DOHH2 (cell line): ENCODE measurements at regions not wholly inside any gene's neighbourhood (a gene's known extent, or its start where the extent isn't known, plus 50 kb on each side); places are given as distances from the start of the nearest gene placed in this dataset.

Experiments
- H3F3A ChIP-seq: fragments of 200-600 bp; sonication (generic), shearing (Covaris generic); 2 replicates; pipeline ENCODE4 v1.6.0; 2016; ENCODE audit warnings: antibody characterized with exemption, mild to moderate bottlenecking; ENCODE audit not compliant: control insufficient read depth, insufficient read depth
- H3K27ac ChIP-seq: fragments of 200-600 bp; sonication (generic); 2 replicates; pipeline ENCODE4 v1.5.1; 2014; ENCODE audit warnings: low read depth, mild to moderate bottlenecking, low read length, moderate library complexity
- H3K27me3 ChIP-seq: fragments of 200-600 bp; sonication (generic); 2 replicates; pipeline ENCODE4 v1.6.1; 2014; ENCODE audit warnings: mild to moderate bottlenecking, low read length, mixed read lengths; ENCODE audit not compliant: control insufficient read depth
- H3K36me3 ChIP-seq: fragments of 200-600 bp; sonication (generic); 2 replicates; pipeline ENCODE4 v1.6.1; 2014; ENCODE audit warnings: mild to moderate bottlenecking, low read length, moderate library complexity, mixed read lengths; ENCODE audit not compliant: control insufficient read depth
- H3K4me1 ChIP-seq: fragments of 200-600 bp; sonication (generic); 2 replicates; pipeline ENCODE4 v1.6.1; 2014; ENCODE audit warnings: mild to moderate bottlenecking, low read length, mixed read lengths; ENCODE audit not compliant: control insufficient read depth
- H3K4me2 ChIP-seq: fragments of 200-600 bp; sonication (generic); 2 replicates; pipeline ENCODE4 v1.6.0; 2014; ENCODE audit warnings: mild to moderate bottlenecking, low read length, moderate library complexity
- H3K4me3 ChIP-seq: fragments of 200-600 bp; sonication (generic); 2 replicates; pipeline ENCODE4 v1.5.1; 2014; ENCODE audit warnings: mild to moderate bottlenecking, low read length, mixed read lengths
- H3K79me2 ChIP-seq: fragments of 200-600 bp; sonication (generic); 2 replicates; pipeline ENCODE4 v1.6.1; 2014; ENCODE audit warnings: mild to moderate bottlenecking, low read length, mixed read lengths; ENCODE audit not compliant: control insufficient read depth
- H3K9me2 ChIP-seq: fragments of 200-600 bp; sonication (generic); replicated peaks from 2 replicates; pipeline ENCODE4 v1.6.1; 2014; ENCODE audit warnings: mild to moderate bottlenecking, low read length, mixed read lengths; ENCODE audit not compliant: control insufficient read depth
- H3K9me3 ChIP-seq: fragments of 200-600 bp; sonication (generic); 2 replicates; pipeline ENCODE4 v1.6.1; 2014; ENCODE audit warnings: antibody characterized with exemption, low read length, mixed read lengths; ENCODE audit not compliant: control insufficient read depth, insufficient read depth
- H4K20me1 ChIP-seq: fragments of 200-600 bp; sonication (generic); 2 replicates; pipeline ENCODE4 v1.6.0; 2014; ENCODE audit warnings: low read depth, mild to moderate bottlenecking, antibody characterized with exemption, low read length, moderate library complexity; ENCODE audit not compliant: control insufficient read depth, insufficient read depth
- EZH2phosphoT487 ChIP-seq: fragments of 200-600 bp; sonication (generic); IDR thresholded peaks from 2 replicates; pipeline ENCODE4 v1.6.1; 2017; ENCODE audit warnings: borderline replicate concordance, mild to moderate bottlenecking, antibody characterized with exemption, low read length, moderate library complexity, mixed read lengths
- TF ChIP-seq, protein P1 (sequence below): fragments of 200-600 bp; sonication (generic); IDR thresholded peaks from one replicate; pipeline ENCODE4 v1.5.1; 2014; ENCODE audit warnings: antibody characterized with exemption, mild to moderate bottlenecking, low read depth, low read length; ENCODE audit not compliant: poor library complexity, severe bottlenecking

DNA sequence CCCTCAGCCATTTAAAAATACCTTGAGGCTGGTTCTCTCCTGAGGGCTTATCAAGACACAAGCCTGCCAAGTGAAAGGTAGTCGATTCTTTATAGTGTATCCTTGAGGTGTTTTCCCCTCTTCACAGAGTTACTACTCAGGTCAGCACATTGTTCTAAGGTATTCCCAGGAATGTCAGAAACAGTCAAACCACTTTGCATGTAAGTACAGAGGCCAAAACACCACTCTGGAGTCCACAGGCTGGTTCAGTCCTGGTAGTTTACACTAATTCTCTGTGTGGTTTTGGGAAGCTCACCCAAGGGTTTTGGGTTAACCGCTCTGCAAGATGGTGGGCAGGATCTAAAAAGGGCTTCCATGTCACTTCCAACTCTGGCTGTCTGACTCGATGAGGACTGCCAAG is 162.3 kb upstream of the PPP2R2B start:
- no peaks in the 10 kb centered on the region for H3F3A ChIP-seq
- no peaks in the 10 kb centered on the region for H4K20me1 ChIP-seq
- no peaks in the 10 kb centered on the region for H3K36me3 ChIP-seq
- no peaks in the 10 kb centered on the region for H3K27me3 ChIP-seq
- no peak for TF ChIP-seq EZH2phosphoT487
- TF ChIP-seq, protein P1, sequence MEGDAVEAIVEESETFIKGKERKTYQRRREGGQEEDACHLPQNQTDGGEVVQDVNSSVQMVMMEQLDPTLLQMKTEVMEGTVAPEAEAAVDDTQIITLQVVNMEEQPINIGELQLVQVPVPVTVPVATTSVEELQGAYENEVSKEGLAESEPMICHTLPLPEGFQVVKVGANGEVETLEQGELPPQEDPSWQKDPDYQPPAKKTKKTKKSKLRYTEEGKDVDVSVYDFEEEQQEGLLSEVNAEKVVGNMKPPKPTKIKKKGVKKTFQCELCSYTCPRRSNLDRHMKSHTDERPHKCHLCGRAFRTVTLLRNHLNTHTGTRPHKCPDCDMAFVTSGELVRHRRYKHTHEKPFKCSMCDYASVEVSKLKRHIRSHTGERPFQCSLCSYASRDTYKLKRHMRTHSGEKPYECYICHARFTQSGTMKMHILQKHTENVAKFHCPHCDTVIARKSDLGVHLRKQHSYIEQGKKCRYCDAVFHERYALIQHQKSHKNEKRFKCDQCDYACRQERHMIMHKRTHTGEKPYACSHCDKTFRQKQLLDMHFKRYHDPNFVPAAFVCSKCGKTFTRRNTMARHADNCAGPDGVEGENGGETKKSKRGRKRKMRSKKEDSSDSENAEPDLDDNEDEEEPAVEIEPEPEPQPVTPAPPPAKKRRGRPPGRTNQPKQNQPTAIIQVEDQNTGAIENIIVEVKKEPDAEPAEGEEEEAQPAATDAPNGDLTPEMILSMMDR = no peak
- no peaks in the 10 kb centered on the region for H3K9me2 ChIP-seq
- no peak overlapping the region for H3K4me3 ChIP-seq
- no peak overlapping the region for H3K4me2 ChIP-seq
- H3K79me2 ChIP-seq = no peaks in the 10 kb centered on the region
- no peaks in the 10 kb centered on the region for H3K9me3 ChIP-seq
- H3K4me1 ChIP-seq = no peaks in the 10 kb centered on the region
- H3K27ac ChIP-seq = no peak overlapping the region

DNA sequence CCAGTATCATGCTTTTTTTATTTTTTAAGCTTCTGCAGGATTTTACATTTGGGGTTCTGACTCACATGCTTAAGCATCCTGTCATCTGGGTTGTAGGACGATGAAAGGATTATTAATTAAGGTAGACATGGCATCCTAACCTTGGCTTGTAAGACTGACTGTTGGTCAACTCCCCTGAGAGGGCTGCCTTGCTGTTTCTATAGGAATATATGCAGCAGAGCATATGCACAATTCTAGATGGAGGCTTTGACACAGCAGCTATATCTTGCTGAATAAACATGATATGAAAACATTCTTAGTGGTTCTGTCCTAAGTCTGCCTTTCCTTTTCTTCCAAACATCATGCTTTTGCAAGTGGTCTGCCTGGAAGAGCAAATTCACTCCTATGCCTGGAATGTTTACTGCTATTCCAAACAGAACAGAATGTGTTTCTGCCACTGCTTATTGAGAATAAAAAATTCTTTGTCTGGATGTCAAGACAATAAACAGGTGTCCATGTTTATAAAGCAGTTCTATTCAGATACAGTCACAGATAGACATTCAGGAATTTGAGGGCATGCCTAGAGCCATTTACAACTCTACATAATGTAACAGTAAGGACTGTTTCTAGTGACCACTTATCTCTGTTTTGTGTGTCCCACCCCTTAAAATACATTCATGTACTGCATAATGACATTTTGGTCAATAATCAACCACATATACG is 166.2 kb upstream of the PPP2R2B start:
- Histone ChIP-seq H3K27ac (no peak overlapping the region), H3K9me3 (no peaks in the 10 kb centered on the region), H3F3A (no peaks in the 10 kb centered on the region), H3K27me3 (no peaks in the 10 kb centered on the region), H3K79me2 (no peaks in the 10 kb centered on the region), H3K4me3 (no peak overlapping the region), H3K36me3 (no peaks in the 10 kb centered on the region), H3K4me2 (no peak overlapping the region), H3K4me1 (no peaks in the 10 kb centered on the region), H3K9me2 (no peaks in the 10 kb centered on the region), H4K20me1 (no peaks in the 10 kb centered on the region)
- TF ChIP-seq, protein P1 = no peak
- no peak for TF ChIP-seq EZH2phosphoT487

DNA sequence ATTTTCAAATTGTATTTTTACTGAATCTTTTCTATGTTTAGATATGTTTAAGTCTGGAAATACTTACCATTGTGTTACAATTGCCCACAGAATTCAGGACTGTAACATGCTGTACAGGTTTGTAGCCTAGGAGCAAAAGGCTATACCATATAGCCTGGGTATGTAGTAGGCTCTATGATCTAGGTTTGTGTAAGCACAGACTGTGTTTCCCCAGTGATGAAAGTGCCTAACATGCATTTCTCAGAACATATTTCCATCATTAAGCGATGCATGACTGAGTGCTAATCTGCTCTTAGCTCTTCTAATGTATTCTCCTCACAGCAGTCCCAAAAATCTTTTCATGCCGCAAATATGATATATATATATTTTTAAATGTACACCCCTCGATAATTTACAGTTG is 166.7 kb upstream of the PPP2R2B start:
- no peak for TF ChIP-seq EZH2phosphoT487
- TF ChIP-seq, protein P1 = no peak
- H3K27ac ChIP-seq = no peak overlapping the region

More for the DNA sequence above, 166.7 kb upstream of the PPP2R2B start:
- Histone ChIP-seq H3K4me1 (no peaks in the 10 kb centered on the region), H3K27me3 (no peaks in the 10 kb centered on the region), H3F3A (no peaks in the 10 kb centered on the region), H4K20me1 (no peaks in the 10 kb centered on the region), H3K4me2 (no peak overlapping the region), H3K9me3 (no peaks in the 10 kb centered on the region), H3K4me3 (no peak overlapping the region), H3K9me2 (no peaks in the 10 kb centered on the region), H3K79me2 (no peaks in the 10 kb centered on the region), H3K36me3 (no peaks in the 10 kb centered on the region)
